NCI-H1048 (cell line): ENCODE measurements at regions not wholly inside any gene's neighbourhood (a gene's known extent, or its start where the extent isn't known, plus 50 kb on each side); places are given as distances from the start of the nearest gene placed in this dataset.

Experiments
- DNase-seq: peaks from one replicate; lab custom pipeline; 2025; lab: John Stamatoyannopoulos, UW

DNA sequence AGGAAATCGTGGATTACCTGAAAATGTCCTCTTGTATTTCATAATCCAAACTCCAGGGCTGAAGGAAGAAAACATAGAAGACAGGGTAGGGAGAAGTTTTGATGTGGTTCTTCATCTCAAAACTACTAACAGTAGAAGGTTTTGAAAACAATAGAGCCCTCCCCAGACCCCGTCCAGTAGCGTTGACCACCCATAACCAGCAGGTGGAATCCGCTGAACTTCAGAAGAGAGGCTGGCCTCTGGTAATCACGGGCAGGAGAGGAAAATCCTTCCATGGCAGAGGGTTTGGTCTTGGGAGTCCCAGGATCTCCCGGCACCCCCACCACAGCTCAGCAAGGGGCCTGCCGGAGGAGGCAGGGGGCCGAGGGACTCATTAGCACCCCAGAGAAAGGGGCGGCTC lies 333.4 kb upstream of the RNF32 start:
- DNase-seq: no peak

GRCh38 chr7:156305351-156305750 lies 335.2 kb upstream of the RNF32 start:
- no peak for DNase-seq

- no peak for DNase-seq
Observed at GRCh38 chr7:156282816-156283215, 357.8 kb upstream of the RNF32 start.

- DNase-seq: no peak
Observed at GRCh38 chr7:156279635-156280034, 360.9 kb upstream of the RNF32 start.

DNA sequence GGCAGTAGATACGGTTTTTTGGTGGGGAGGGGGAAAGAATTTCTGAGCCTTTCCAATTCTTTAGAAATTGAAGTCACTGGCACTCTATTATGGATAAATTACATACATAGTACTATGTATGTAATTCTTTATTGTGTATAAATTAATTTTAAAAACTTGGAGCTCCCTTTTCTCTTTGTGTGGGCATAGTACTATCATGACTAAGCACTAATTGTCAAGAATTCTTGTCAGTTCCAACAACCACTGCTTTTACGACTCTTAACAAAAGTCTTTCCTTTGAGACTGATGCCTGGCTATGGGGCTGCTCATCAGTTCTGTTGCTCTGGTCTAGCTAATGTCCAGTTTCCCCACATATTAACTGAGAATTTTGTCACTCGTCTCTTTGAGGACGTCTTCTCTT lies 365.3 kb upstream of the RNF32 start:
- no peak for DNase-seq

DNA sequence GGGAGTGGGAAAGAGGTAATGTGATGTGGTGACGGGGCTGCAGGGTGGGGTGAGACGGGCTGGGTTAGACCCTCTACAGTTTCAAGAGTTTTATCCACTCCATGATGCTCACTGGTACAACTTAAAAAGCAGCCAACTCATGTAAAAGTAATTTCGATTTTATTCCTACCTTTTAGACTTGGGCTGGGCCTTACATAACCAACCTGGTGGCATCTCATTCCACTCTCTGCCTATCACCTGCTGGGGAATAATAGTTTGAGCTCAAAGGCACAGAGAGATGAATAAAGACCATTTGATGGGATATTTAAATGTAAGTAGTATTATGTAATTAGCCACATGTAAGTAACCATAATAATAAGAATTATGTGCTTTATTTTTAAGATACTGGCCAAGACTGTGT lies 366.0 kb upstream of the RNF32 start:
- DNase-seq: no peak

- DNase-seq: no peak
Observed at GRCh38 chr7:156261581-156261980, 379.0 kb upstream of the RNF32 start.

- DNase-seq: no peak
Observed at GRCh38 chr7:156257904-156258303, 382.7 kb upstream of the RNF32 start.

GRCh38 chr7:156255635-156256034 lies 384.9 kb upstream of the RNF32 start:
- no peak for DNase-seq

DNA sequence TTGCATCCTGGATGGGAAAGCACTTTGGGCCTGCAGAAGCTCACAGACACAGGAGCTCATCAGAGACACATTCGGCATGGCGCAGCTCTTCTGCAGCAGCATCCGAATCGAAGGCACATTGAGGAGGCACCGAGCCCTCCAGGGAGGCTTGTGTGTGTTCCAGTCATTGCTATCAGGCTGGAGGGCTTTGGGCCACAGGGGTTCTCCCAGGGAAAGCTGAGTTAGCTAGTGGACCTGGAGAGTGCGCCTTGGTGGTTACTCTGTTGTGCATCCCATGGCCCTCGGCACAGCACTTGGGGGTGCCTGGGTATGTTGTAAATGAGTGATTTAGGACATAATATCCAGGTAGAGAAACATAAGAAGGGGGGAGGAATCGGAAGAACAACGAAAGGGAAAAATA lies 388.7 kb upstream of the RNF32 start:
- DNase-seq: no peak

DNA sequence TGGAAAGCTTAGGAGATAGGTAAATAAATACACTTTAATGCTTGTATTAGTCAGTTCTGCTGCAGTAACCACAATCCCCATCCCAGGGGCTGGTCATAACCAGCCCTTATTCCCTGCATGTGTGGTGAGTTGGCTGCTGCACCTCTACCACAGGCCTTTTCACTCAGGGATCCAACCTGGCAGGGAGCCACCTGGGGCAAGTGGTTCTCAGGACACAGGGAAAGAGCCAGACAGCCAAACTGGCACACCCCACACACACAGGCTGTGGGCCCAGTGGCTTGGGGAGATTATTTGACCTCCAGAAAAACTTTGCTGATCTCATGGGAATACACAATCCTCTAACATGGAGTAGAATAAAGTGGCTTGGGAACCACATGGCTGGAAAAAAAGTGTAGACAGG lies 400.0 kb upstream of the RNF32 start:
- DNase-seq: no peak

- DNase-seq: no peak
Observed at GRCh38 chr7:156238366-156239133, 402.0 kb upstream of the RNF32 start.

DNA sequence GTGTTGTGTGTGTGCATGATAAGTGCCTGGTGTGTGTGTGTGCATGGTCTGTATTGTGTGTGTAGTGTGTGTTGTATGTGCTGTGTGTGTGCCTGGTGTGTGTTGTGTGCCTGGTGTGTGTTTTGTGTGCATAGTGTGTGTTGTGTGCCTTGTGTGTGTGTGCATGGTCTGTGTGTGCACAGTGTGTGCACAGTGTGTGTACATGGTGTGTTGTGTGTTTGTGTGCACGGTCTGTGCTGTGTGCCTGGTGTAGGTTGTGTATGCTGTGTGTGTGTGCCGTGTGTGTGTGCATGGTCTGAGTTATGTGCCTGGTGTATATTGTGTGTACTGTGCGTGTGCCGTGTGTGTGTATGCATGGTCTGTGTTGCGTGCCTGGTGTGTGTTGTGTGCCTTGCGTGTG lies 403.0 kb upstream of the RNF32 start:
- DNase-seq: no peak

GRCh38 chr7:156236936-156237599 lies 403.5 kb upstream of the RNF32 start:
- DNase-seq: no peak

GRCh38 chr7:156236181-156236889 lies 404.2 kb upstream of the RNF32 start:
- DNase-seq: no peak

DNA sequence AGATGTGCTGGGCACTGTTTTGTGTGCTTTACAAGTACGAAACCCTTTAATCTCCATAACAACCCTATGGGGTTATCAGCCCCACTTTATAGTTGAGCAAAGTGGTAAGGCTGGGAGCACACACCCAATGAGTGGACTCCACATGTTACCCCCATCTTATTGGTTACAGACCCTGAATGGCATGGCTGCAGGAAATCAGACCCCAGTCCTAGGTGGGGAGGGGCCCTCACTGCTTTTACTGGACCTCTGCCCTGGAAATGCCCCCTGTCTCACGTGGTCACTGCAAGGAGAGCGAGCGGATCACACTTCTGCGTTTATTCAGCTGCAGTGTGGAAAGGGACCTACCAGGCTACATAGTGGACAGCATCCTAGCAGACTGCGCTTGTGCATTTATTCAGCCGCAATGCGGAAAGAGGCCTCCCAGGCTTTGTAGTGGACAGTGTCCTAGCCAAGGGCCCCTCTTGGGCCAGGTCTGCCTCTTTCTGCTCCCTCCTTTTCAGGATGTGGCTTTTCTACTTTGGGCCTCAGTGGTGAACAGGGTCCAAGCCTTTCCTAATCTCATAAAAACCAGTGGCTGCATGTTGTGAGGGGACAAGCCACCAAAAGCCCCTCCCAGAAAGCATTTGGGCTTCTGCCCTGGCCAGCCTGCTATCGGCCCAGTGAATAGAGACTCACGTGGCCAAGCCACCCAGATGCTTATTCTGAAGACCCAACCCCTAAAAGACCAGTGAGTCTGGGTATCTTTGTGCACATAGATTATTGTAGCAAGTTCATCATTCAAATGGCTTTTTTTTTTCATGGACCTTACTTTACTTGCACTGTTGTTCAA lies 405.7 kb upstream of the RNF32 start:
- DNase-seq: no peak

DNA sequence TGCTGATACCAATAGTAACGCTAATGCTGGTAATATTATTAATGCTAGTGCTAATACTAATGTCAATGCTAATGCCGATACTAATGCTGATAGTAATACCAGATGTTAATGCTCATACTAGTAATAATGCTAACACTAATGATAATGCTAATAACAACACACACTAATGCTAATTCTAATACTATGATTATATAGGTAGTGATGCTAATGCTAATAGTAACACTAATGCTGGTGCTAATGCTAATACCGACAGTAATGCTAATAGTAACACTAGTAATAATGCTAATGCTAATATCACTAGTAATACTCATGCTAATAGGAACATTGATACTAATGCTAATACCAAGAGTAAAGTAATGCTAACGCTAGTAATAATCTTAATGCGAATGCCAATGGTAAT lies 406.4 kb upstream of the RNF32 start:
- no peak for DNase-seq

GRCh38 chr7:156232931-156233705 lies 407.5 kb upstream of the RNF32 start:
- no peak for DNase-seq

DNA sequence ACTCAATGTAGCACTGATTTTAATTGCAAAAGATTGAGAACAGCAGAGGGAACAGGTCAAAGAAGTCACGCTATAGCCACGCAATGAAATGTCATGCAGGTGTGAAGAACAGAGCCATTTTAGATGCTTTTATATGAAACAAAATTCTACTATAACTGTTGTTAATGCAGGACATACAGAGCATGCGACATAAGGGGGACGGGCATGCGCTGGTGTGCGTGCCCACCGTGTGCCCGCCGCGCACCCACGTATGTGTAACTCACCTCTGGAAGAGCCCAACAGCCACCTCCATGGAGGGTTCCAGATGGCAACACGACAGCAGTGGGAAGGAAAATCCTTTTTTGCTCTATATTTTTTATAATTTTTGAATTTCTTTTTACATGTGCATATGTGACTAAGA lies 410.0 kb upstream of the RNF32 start:
- no peak for DNase-seq

DNA sequence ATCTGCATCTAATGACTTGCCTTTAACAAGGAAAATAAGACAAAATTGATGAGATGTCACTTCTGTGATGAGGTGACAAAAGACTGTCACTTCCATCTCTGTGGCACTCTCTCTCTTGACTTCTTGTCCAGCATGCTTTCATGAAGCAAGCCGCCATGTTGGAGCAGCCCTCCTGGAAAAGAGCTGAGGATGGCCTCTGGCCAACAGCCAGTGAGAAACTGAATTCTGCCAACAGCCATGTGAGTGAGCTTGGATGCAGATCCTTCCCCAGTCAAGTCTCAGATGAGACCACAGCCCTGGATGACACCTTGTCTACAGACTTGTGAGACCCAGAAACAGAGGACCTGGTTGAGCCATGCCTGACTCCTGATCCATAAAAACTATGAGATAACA lies 412.6 kb upstream of the SHH start:
- no peak for DNase-seq
